Lower leg skin (tissue), 3 donors: ENCODE measurements at regions not wholly inside any gene's neighbourhood (a gene's known extent, or its start where the extent isn't known, plus 50 kb on each side); places are given as distances from the start of the nearest gene placed in this dataset.

Experiments used
- CTCF ChIP-seq, 3 donors: fragments of 450-650 bp; IDR thresholded peaks; one replicate each; pipeline ENCODE4 v1.5.1; 2016; ENCODE audit warnings: antibody characterized with exemption in 3 of 3, mild to moderate bottlenecking in 3 of 3, moderate library complexity in 2 of 3
- POLR2A ChIP-seq, 2 donors: fragments of 450-650 bp; IDR thresholded peaks; one replicate each; pipeline ENCODE4 v1.6.1; 2016 to 2017; ENCODE audit warnings: antibody characterized with exemption in 2 of 2, mild to moderate bottlenecking in 1 of 2, moderate library complexity in 1 of 2

GRCh38 chr3:164737174-164737573, 341.1 kb downstream of the SI start:
- TF ChIP-seq POLR2A (IDR thresholded peaks at IDR 0.05) (no peak), CTCF (IDR thresholded peaks at IDR 0.05) (no peak)
